ENCODE measurements at regions not wholly inside any gene's neighbourhood (a gene's known extent, or its start where the extent isn't known, plus 50 kb on each side); places are given as distances from the start of the nearest gene placed in this dataset.

GRCh38 chr10:3412646-3413045 lies 240.1 kb upstream of the PITRM1 start:
- DNase-seq (ENCODE audit: low read depth in 2 of 2), result no peak

GRCh38 chr10:3412071-3412582 lies 239.5 kb upstream of the PITRM1 start:
- DNase-seq (ENCODE audit: low read depth in 2 of 2), result no peak

- DNase-seq (ENCODE audit: low read depth in 2 of 2), result no peak
Measured at GRCh38 chr10:3411044-3411443, 238.5 kb upstream of the PITRM1 start.

- no peak for DNase-seq (ENCODE audit: low read depth in 2 of 2)
Measured at GRCh38 chr10:3409928-3410327, 237.3 kb upstream of the PITRM1 start.

- no peak for DNase-seq (ENCODE audit: low read depth in 2 of 2)
Measured at GRCh38 chr10:3408603-3409365, 236.2 kb upstream of the PITRM1 start.

GRCh38 chr10:3407208-3407607 lies 234.6 kb upstream of the PITRM1 start:
- no peak for DNase-seq (ENCODE audit: low read depth in 2 of 2)

- no peak for DNase-seq (ENCODE audit: low read depth in 2 of 2)
Measured at GRCh38 chr10:3406556-3406955, 234.0 kb upstream of the PITRM1 start.

GRCh38 chr10:3404381-3404780 lies 231.8 kb upstream of the PITRM1 start:
- DNase-seq (ENCODE audit: low read depth in 2 of 2), result no peak

GRCh38 chr10:3402187-3402751 lies 229.7 kb upstream of the PITRM1 start:
- no peak for DNase-seq (ENCODE audit: low read depth in 2 of 2)

- DNase-seq (ENCODE audit: low read depth in 2 of 2), result no peak
Measured at GRCh38 chr10:3401491-3401938, 228.9 kb upstream of the PITRM1 start.

- no peak for DNase-seq (ENCODE audit: low read depth in 2 of 2)
Measured at GRCh38 chr10:3400348-3400747, 227.8 kb upstream of the PITRM1 start.

GRCh38 chr10:3399756-3400155 lies 227.2 kb upstream of the PITRM1 start:
- DNase-seq (ENCODE audit: low read depth in 2 of 2), result no peak

- DNase-seq (ENCODE audit: low read depth in 2 of 2), result no peak
Measured at GRCh38 chr10:3398825-3399646, 226.5 kb upstream of the PITRM1 start.

GRCh38 chr10:3397846-3398245 lies 225.3 kb upstream of the PITRM1 start:
- no peak for DNase-seq (ENCODE audit: low read depth in 2 of 2)

- DNase-seq (ENCODE audit: low read depth in 2 of 2), result no peak
Measured at GRCh38 chr10:3397231-3397630, 224.6 kb upstream of the PITRM1 start.

- DNase-seq (ENCODE audit: low read depth in 2 of 2), result no peak
Measured at GRCh38 chr10:3396116-3396515, 223.5 kb upstream of the PITRM1 start.

GRCh38 chr10:3395458-3395861 lies 222.9 kb upstream of the PITRM1 start:
- DNase-seq (ENCODE audit: low read depth in 2 of 2), result no peak

- DNase-seq (ENCODE audit: low read depth in 2 of 2), result no peak
Measured at GRCh38 chr10:3395041-3395440, 222.5 kb upstream of the PITRM1 start.

- DNase-seq (ENCODE audit: low read depth in 2 of 2), result no peak
Measured at GRCh38 chr10:3393958-3394357, 221.4 kb upstream of the PITRM1 start.

GRCh38 chr10:3391657-3392056 lies 219.1 kb upstream of the PITRM1 start:
- no peak for DNase-seq (ENCODE audit: low read depth in 2 of 2)

- DNase-seq (ENCODE audit: low read depth in 2 of 2), result no peak
Measured at GRCh38 chr10:3389130-3389529, 216.5 kb upstream of the PITRM1 start.

GRCh38 chr10:3385487-3385886 lies 212.9 kb upstream of the PITRM1 start:
- no peak for DNase-seq (ENCODE audit: low read depth in 2 of 2)

- no peak for DNase-seq (ENCODE audit: low read depth in 2 of 2)
Measured at GRCh38 chr10:3382092-3382491, 209.5 kb upstream of the PITRM1 start.
